A673 (cell line): ENCODE measurements at regions not wholly inside any gene's neighbourhood (a gene's known extent, or its start where the extent isn't known, plus 50 kb on each side); places are given as distances from the start of the nearest gene placed in this dataset.

Experiments
- BruUV-seq: library from RNA; stranded (reverse); fragments of 400-500 nt; replicated peaks from 2 replicates; lab custom pipeline; 2021; lab: Mats Ljungman, UMichigan
- CTCF ChIA-PET: fragments of 300-600 bp; sonication (Branson Sonifier 250); formaldehyde crosslinking; loops from one replicate; lab custom pipeline; 2022; ENCODE audit warnings: antibody characterized with exemption; lab: Charles Lee
- POLR2A ChIA-PET: fragments of 300-600 bp; sonication (Branson Sonifier 250); formaldehyde crosslinking; loops from one replicate; lab custom pipeline; 2022; ENCODE audit warnings: antibody characterized with exemption; ENCODE audit not compliant: low non-redundant PET; lab: Charles Lee
- DNase-seq: peaks from one replicate; pipeline ENCODE4 v3.0.0-alpha.2; 2015; ENCODE audit warnings: low spot score
- H3K27ac ChIP-seq: fragments of 200-600 bp; sonication (generic); 2 replicates; pipeline ENCODE4 v1.5.1; 2016; ENCODE audit warnings: mixed run types, low read depth, mild to moderate bottlenecking, mixed read lengths, antibody characterized with exemption, low read length; ENCODE audit not compliant: poor library complexity, severe bottlenecking
- H3K27me3 ChIP-seq: fragments of 200-600 bp; sonication (generic); replicated peaks from 2 replicates; pipeline ENCODE4 v1.6.1; 2017; ENCODE audit warnings: mixed run types, low read depth, mild to moderate bottlenecking, mixed read lengths, antibody characterized with exemption, low read length; ENCODE audit not compliant: insufficient read depth, poor library complexity
- H3K36me3 ChIP-seq: fragments of 200-600 bp; sonication (generic); 2 replicates; pipeline ENCODE4 v1.6.1; 2016; ENCODE audit warnings: mixed run types, mild to moderate bottlenecking, mixed read lengths, antibody characterized with exemption, low read length; ENCODE audit not compliant: insufficient read depth, poor library complexity, severe bottlenecking
- H3K4me1 ChIP-seq: fragments of 200-600 bp; sonication (generic); 2 replicates; pipeline ENCODE4 v1.6.1; 2017; ENCODE audit warnings: mixed run types, mild to moderate bottlenecking, mixed read lengths, antibody characterized with exemption, low read length; ENCODE audit not compliant: insufficient read depth, poor library complexity, severe bottlenecking
- H3K4me3 ChIP-seq: fragments of 200-600 bp; sonication (generic); 2 replicates; pipeline ENCODE4 v1.5.1; 2016; ENCODE audit warnings: low read depth, mixed run types, mild to moderate bottlenecking, mixed read lengths, low read length; ENCODE audit not compliant: poor library complexity, severe bottlenecking
- H3K9me3 ChIP-seq: fragments of 200-600 bp; sonication (generic); 2 replicates; pipeline ENCODE4 v1.6.1; 2016; ENCODE audit warnings: mixed run types, low read depth, mild to moderate bottlenecking, mixed read lengths, antibody characterized with exemption, low read length; ENCODE audit not compliant: poor library complexity, severe bottlenecking
- CTCF ChIP-seq: fragments of 300-800, 200-600 bp; sonication (generic); conservative IDR thresholded peaks from 2 replicates; pipeline ENCODE4 v1.5.1; 2017; ENCODE audit warnings: low read depth, mild to moderate bottlenecking, antibody characterized with exemption, low read length, moderate library complexity, mixed read lengths
- EZH2 ChIP-seq: fragments of 200-600 bp; sonication (generic); IDR thresholded peaks from 2 replicates; pipeline ENCODE4 v1.6.1; 2017; ENCODE audit warnings: borderline replicate concordance, low read depth, mild to moderate bottlenecking, mixed read lengths, antibody characterized with exemption, low read length; ENCODE audit not compliant: poor library complexity, severe bottlenecking
- intact Hi-C: fragments of 100-400 bp; cut with micrococcal nuclease; formaldehyde crosslinking; loops from one replicate; pipeline ENCODE4 v1.10.0; 2022; ENCODE audit not compliant: unreplicated experiment

GRCh38 chr2:167832868-167833287 lies 414.5 kb downstream of the STK39 start:
- ChIA-PET CTCF (no interaction called here), POLR2A (no interaction called here)
- Histone ChIP-seq H3K27ac (no peak overlapping the region), H3K9me3 (no peaks in the 10 kb centered on the region), H3K27me3 (no peaks in the 10 kb centered on the region), H3K36me3 (no peaks in the 10 kb centered on the region), H3K4me1 (no peaks in the 10 kb centered on the region), H3K4me3 (no peak overlapping the region)
- TF ChIP-seq CTCF = no peak
- TF ChIP-seq EZH2 = no peak
- no TSS peak for BruUV-seq
- intact Hi-C loops = no loop called here
- DNase-seq = no peak

- Histone ChIP-seq H3K4me1 (no peaks in the 10 kb centered on the region), H3K36me3 (no peaks in the 10 kb centered on the region), H3K4me3 (no peak overlapping the region), H3K27ac (no peak overlapping the region), H3K27me3 (no peaks in the 10 kb centered on the region), H3K9me3 (no peaks in the 10 kb centered on the region)
- intact Hi-C loops = no loop called here
- POLR2A ChIA-PET = no interaction called here
- DNase-seq = no peak
- TF ChIP-seq EZH2 (no peak), CTCF (no peak)
- CTCF ChIA-PET = no interaction called here
- BruUV-seq = no TSS peak
Measured at GRCh38 chr2:167827352-167828097, 419.9 kb downstream of the STK39 start.

DNA sequence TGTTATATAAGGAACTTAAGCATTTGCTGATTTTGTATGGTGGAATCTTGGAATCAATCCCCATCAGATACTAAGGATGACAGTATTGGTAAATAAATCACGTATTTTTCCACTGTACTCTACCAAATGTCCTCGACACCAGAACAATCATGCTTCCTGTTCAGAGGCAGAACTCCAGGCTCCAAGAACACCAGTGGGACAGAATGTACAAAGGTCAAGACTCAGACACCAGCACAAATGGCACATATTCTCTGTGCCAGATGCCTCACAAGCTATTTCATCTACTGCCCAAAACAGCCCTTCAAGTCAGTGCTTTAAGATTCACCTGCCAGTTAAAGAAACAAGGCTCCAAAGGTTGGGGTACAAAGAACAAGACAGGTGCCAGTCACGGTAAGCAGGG lies 420.5 kb downstream of the STK39 start:
- TF ChIP-seq CTCF (no peak), EZH2 (no peak)
- no peaks in the 10 kb centered on the region for H3K4me1 ChIP-seq
- no peak overlapping the region for H3K27ac ChIP-seq
- no TSS peak for BruUV-seq
- no peaks in the 10 kb centered on the region for H3K27me3 ChIP-seq
- no peaks in the 10 kb centered on the region for H3K9me3 ChIP-seq
- no peak overlapping the region for H3K4me3 ChIP-seq
- DNase-seq = no peak
- ChIA-PET CTCF (no interaction called here), POLR2A (no interaction called here)
- intact Hi-C loops = no loop called here
- H3K36me3 ChIP-seq = no peaks in the 10 kb centered on the region
